HCT116 (cell line): ENCODE measurements at regions not wholly inside any gene's neighbourhood (a gene's known extent, or its start where the extent isn't known, plus 50 kb on each side); places are given as distances from the start of the nearest gene placed in this dataset.

ENCODE experiments used
- ATAC-seq: fragments of 200-7000 bp; cut with Tn5 transposase; 2 replicates; pipeline ENCODE4 v1.9.1; 2020; ENCODE audit warnings: mild to moderate bottlenecking, moderate library complexity
- BruUV-seq: library from RNA; stranded (reverse); fragments of 400-500 nt; replicated peaks from 2 replicates; lab custom pipeline; 2021; lab: Mats Ljungman, UMichigan
- CTCF ChIA-PET: fragments of 300-600 bp; sonication (Branson Sonifier 250); formaldehyde crosslinking; loops from one replicate; lab custom pipeline; 2021; ENCODE audit warnings: antibody characterized with exemption; lab: Charles Lee
- POLR2A ChIA-PET: fragments of 300-600, 350-600 bp; sonication (Branson Sonifier 250); formaldehyde crosslinking; loops from one replicate; lab custom pipeline; 2021; ENCODE audit warnings: antibody characterized with exemption; lab: Charles Lee
- RAD21 ChIA-PET, 2 experiments: fragments of 300-600 bp; sonication (Branson Sonifier 250); formaldehyde crosslinking; loops; one replicate each; lab custom pipeline; 2023; ENCODE audit warnings: low total read pairs in 2 of 2; ENCODE audit not compliant: uncharacterized antibody in 2 of 2, unreplicated experiment in 2 of 2, low non-redundant PET in 1 of 2; lab: Charles Lee
- DNase-seq: peaks from one replicate; pipeline ENCODE4 v3.0.0-alpha.2; 2010; ENCODE audit warnings: low read depth, low spot score
- H2AFZ ChIP-seq: fragments of 200-600 bp; shearing (Covaris generic), sonication (generic); 2 replicates; pipeline ENCODE4 v1.6.1; 2017; ENCODE audit warnings: low read depth, mixed run types, mixed read lengths, antibody characterized with exemption, low read length; ENCODE audit not compliant: poor library complexity, severe bottlenecking
- H3K27ac ChIP-seq: 2 replicates; pipeline ENCODE4 v1.5.1; 2012; ENCODE audit warnings: low read depth, low read length
- H3K27me3 ChIP-seq: fragments of 200-600 bp; sonication (generic); 2 replicates; pipeline ENCODE4 v1.6.1; 2016; ENCODE audit warnings: mixed run types, low read length, mixed read lengths; ENCODE audit not compliant: insufficient read depth
- H3K36me3 ChIP-seq, 2 experiments: fragments of 200-500 bp in 1 of 2; fragments of 200-600 bp in 1 of 2; sonication (Bioruptor generic) in 1 of 2; sonication (generic) in 1 of 2; 2 replicates each; pipeline versions ENCODE4 v1.5.1 to v1.6.1; 2014 to 2016; ENCODE audit warnings: low read length in 2 of 2, inconsistent platforms in 1 of 2, mixed read lengths in 1 of 2, mixed run types in 1 of 2; ENCODE audit not compliant: insufficient read depth in 2 of 2, control insufficient read depth in 1 of 2
- H3K4me1 ChIP-seq, 2 experiments: fragments of 200-600 bp in 1 of 2; sonication (generic) in 1 of 2; 2 replicates each; pipeline versions ENCODE4 v1.5.1 to v1.6.1; 2012 to 2017; ENCODE audit warnings: low read length in 2 of 2, inconsistent platforms in 1 of 2, mild to moderate bottlenecking in 1 of 2, mixed read lengths in 1 of 2, mixed run types in 1 of 2, moderate library complexity in 1 of 2; ENCODE audit not compliant: insufficient read depth in 2 of 2, control insufficient read depth in 1 of 2
- H3K4me2 ChIP-seq: fragments of 200-600 bp; sonication (generic); 2 replicates; pipeline ENCODE4 v1.6.1; 2017; ENCODE audit warnings: mixed run types, low read length, mixed read lengths
- H3K4me3 ChIP-seq, 2 experiments: fragments of 200-600 bp in 1 of 2; sonication (generic) in 1 of 2; replicated peaks in 1 of 2; 2 replicates each; pipeline ENCODE4 v1.5.1; 2011 to 2016; ENCODE audit warnings: low read length in 2 of 2, control low read depth in 1 of 2, low read depth in 1 of 2, mild to moderate bottlenecking in 1 of 2, mixed read lengths in 1 of 2, mixed run types in 1 of 2
- H3K79me2 ChIP-seq: fragments of 200-600 bp; sonication (generic); 2 replicates; pipeline ENCODE4 v1.6.1; 2017; ENCODE audit warnings: mild to moderate bottlenecking, mixed run types, low read length, moderate library complexity, mixed read lengths; ENCODE audit not compliant: insufficient read depth
- H3K9ac ChIP-seq: fragments of 200-600 bp; sonication (generic); 2 replicates; pipeline ENCODE4 v1.6.1; 2016; ENCODE audit warnings: low read length, mixed read lengths
- H3K9me2 ChIP-seq: fragments of 200-600 bp; sonication (generic), shearing (Covaris generic); 2 replicates; pipeline ENCODE4 v1.6.1; 2017; ENCODE audit warnings: mixed run types, mild to moderate bottlenecking, moderate library complexity; ENCODE audit not compliant: insufficient read depth
- H3K9me3 ChIP-seq, 2 experiments: fragments of 200-500 bp in 1 of 2; fragments of 200-600 bp in 1 of 2; sonication (Bioruptor generic) in 1 of 2; sonication (generic) in 1 of 2; 2 replicates each; pipeline ENCODE4 v1.6.1; 2014 to 2017; ENCODE audit warnings: low read length in 2 of 2, mixed read lengths in 2 of 2, inconsistent platforms in 1 of 2, low read depth in 1 of 2, mild to moderate bottlenecking in 1 of 2, mixed run types in 1 of 2, moderate library complexity in 1 of 2; ENCODE audit not compliant: control insufficient read depth in 1 of 2, insufficient read depth in 1 of 2
- H4K20me1 ChIP-seq: fragments of 200-600 bp; sonication (generic), shearing (Covaris generic); 2 replicates; pipeline ENCODE4 v1.6.1; 2017; ENCODE audit warnings: mixed run types, mild to moderate bottlenecking, moderate library complexity; ENCODE audit not compliant: insufficient read depth
- CBX3 ChIP-seq: IDR thresholded peaks from 2 replicates; pipeline ENCODE4 v1.6.1; 2012; ENCODE audit warnings: low read depth
- CEBPB ChIP-seq: IDR thresholded peaks from 2 replicates; pipeline ENCODE4 v1.6.1; 2012; ENCODE audit warnings: low read depth
- CTCF ChIP-seq, 3 experiments: fragments of 200-600 bp in 1 of 3; sonication (generic) in 1 of 3; IDR thresholded peaks in 2 of 3; conservative IDR thresholded peaks in 1 of 3; 2 replicates each; pipeline ENCODE4 v1.5.1; 2012 to 2017; ENCODE audit warnings: low read depth in 2 of 3, low read length in 2 of 3, antibody characterized with exemption in 1 of 3, borderline replicate concordance in 1 of 3, control low read depth in 1 of 3, mild to moderate bottlenecking in 1 of 3, mixed read lengths in 1 of 3, mixed run types in 1 of 3, moderate library complexity in 1 of 3; ENCODE audit not compliant: insufficient read depth in 1 of 3
- EGR1 ChIP-seq: IDR thresholded peaks from 2 replicates; pipeline ENCODE4 v1.6.1; 2012; ENCODE audit warnings: low read depth
- ELF1 ChIP-seq: IDR thresholded peaks from 2 replicates; pipeline ENCODE4 v1.6.1; 2012; ENCODE audit warnings: low read depth, borderline replicate concordance
- EZH2 ChIP-seq: fragments of 200-600 bp; sonication (generic); IDR thresholded peaks from 2 replicates; pipeline ENCODE4 v1.6.1; 2017; ENCODE audit warnings: antibody characterized with exemption, mixed run types
- EZH2phosphoT487 ChIP-seq: fragments of 200-600 bp; IDR thresholded peaks from 2 replicates; pipeline ENCODE4 v1.6.1; 2018; ENCODE audit warnings: antibody characterized with exemption, borderline replicate concordance
- FOSL1 ChIP-seq: IDR thresholded peaks from 2 replicates; pipeline ENCODE4 v1.6.1; 2012; ENCODE audit warnings: low read depth
- JUND ChIP-seq: IDR thresholded peaks from 2 replicates; pipeline ENCODE4 v1.6.1; 2012
- POLR2A ChIP-seq: IDR thresholded peaks from 2 replicates; pipeline ENCODE4 v1.7.0; 2011; ENCODE audit warnings: borderline replicate concordance; ENCODE audit not compliant: insufficient read depth, insufficient read length; ENCODE audit errors: extremely low read depth
- POLR2AphosphoS5 ChIP-seq: IDR thresholded peaks from 2 replicates; pipeline ENCODE4 v1.6.1; 2011; ENCODE audit warnings: mild to moderate bottlenecking, low read depth, low read length, moderate library complexity
- RAD21 ChIP-seq: IDR thresholded peaks from 2 replicates; pipeline ENCODE4 v1.6.1; 2012; ENCODE audit warnings: low read depth, mild to moderate bottlenecking
- SIN3A ChIP-seq: IDR thresholded peaks from 2 replicates; pipeline ENCODE4 v1.6.1; 2012; ENCODE audit warnings: low read depth
- SP1 ChIP-seq: IDR thresholded peaks from 2 replicates; pipeline ENCODE4 v1.6.1; 2012; ENCODE audit warnings: low read depth
- SRF ChIP-seq: IDR thresholded peaks from 2 replicates; pipeline ENCODE4 v1.6.1; 2012; ENCODE audit warnings: low read depth
- TCF7L2 ChIP-seq: IDR thresholded peaks from 2 replicates; pipeline ENCODE4 v1.7.0; 2011; ENCODE audit warnings: borderline replicate concordance, inconsistent platforms; ENCODE audit not compliant: insufficient read depth, insufficient read length; ENCODE audit errors: extremely low read depth
- YY1 ChIP-seq: IDR thresholded peaks from 2 replicates; pipeline ENCODE4 v1.6.1; 2011; ENCODE audit warnings: low read length, low read depth, moderate library complexity, mild to moderate bottlenecking; ENCODE audit not compliant: insufficient replicate concordance; ENCODE audit errors: extremely low read depth
- ZFX ChIP-seq: fragments of 450-650 bp; IDR thresholded peaks from 2 replicates; pipeline ENCODE4 v1.6.1; 2017
- ZNF274 ChIP-seq: fragments of 200-500 bp; sonication (Bioruptor generic); IDR thresholded peaks from 2 replicates; pipeline ENCODE4 v1.6.1; 2014; ENCODE audit warnings: mild to moderate bottlenecking, low read depth, low read length, inconsistent platforms
- intact Hi-C: fragments of 100-400 bp; cut with micrococcal nuclease; formaldehyde crosslinking; loops from 2 replicates; pipeline ENCODE4 v1.10.0; 2022
- TF ChIP-seq, protein P1 (sequence below): IDR thresholded peaks from 2 replicates; pipeline ENCODE4 v1.6.1; 2012
- TF ChIP-seq, protein P2 (sequence below): IDR thresholded peaks from 2 replicates; pipeline ENCODE4 v1.6.1; 2011; ENCODE audit warnings: mild to moderate bottlenecking, low read length, moderate library complexity; ENCODE audit not compliant: insufficient replicate concordance; ENCODE audit errors: extremely low read depth
- TF ChIP-seq, protein P3 (sequence below): IDR thresholded peaks from 2 replicates; pipeline ENCODE4 v1.6.1; 2012; ENCODE audit warnings: low read depth

DNA sequence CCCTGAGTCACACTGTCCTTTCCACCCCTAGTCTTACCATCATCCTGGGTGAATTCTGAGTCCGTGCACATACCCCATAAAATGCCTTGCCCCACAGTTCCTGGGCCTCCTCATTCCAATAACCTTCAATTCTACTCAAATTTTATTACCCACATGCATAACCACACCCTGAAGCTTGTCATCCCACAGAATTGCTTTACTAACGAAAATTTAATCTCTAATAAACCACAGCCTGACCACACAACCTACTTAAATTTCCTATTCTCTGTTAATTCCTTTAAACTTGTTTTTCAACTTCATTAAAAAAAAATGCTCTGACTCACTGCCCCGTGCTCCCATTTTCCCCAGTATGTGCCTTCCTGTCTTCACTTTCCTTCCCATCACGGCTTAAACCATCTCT, 205.9 kb downstream of the PHLDA1 start:
- ATAC-seq, result peak; percentile 77
- peak overlapping the region; percentile 61 for H3K4me2 ChIP-seq
- ChIA-PET RAD21 (no interaction called here), POLR2A (interaction anchor here (0.7 kb wide), 1 partner anchor 127 kb away, joined by 3 read pairs; no protein-coding TSS in a partner anchor), CTCF (no interaction called here)
- no peak overlapping the region for H2AFZ ChIP-seq
- peak; percentile 72 for DNase-seq
- H3K9me3 ChIP-seq, result no peaks in the 10 kb centered on the region
- H3K79me2 ChIP-seq, result peaks cover 7% of the 10 kb centered on the region
- BruUV-seq, result no TSS peak
- H3K27ac ChIP-seq, result peak overlapping the region; percentile 100
- H3K4me1 ChIP-seq, result peaks cover 58 to 70% of the 10 kb centered on the region in 2 experiments
- H3K4me3 ChIP-seq, result no peak overlapping the region
- H4K20me1 ChIP-seq, result no peaks in the 10 kb centered on the region
- H3K9ac ChIP-seq, result peak overlapping the region; percentile 60
- no peaks in the 10 kb centered on the region for H3K27me3 ChIP-seq
- no peaks in the 10 kb centered on the region for H3K36me3 ChIP-seq
- no peaks in the 10 kb centered on the region for H3K9me2 ChIP-seq
- intact Hi-C loops, result loop anchor here (2.0 to 10.0 kb wide), 3 partner anchors 119 to 1491 kb away; no protein-coding TSS in a partner anchor
- no peak for TF ChIP-seq EGR1
- no peak for TF ChIP-seq SRF
- TF ChIP-seq ELF1, result no peak
- TF ChIP-seq POLR2AphosphoS5, result peak; percentile 39; the same call in 1 of the 2 replicates
- peak; percentile 70 for TF ChIP-seq JUND
- TF ChIP-seq ZFX, result no peak
- TF ChIP-seq EZH2, result no peak
- TF ChIP-seq TCF7L2, result peak; percentile 23
- peak; percentile 69 for TF ChIP-seq FOSL1
- TF ChIP-seq, protein P1, sequence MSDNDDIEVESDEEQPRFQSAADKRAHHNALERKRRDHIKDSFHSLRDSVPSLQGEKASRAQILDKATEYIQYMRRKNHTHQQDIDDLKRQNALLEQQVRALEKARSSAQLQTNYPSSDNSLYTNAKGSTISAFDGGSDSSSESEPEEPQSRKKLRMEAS, result peak; percentile 32; the same call in 1 of the 2 replicates
- TF ChIP-seq POLR2A, result no peak
- TF ChIP-seq, protein P2, sequence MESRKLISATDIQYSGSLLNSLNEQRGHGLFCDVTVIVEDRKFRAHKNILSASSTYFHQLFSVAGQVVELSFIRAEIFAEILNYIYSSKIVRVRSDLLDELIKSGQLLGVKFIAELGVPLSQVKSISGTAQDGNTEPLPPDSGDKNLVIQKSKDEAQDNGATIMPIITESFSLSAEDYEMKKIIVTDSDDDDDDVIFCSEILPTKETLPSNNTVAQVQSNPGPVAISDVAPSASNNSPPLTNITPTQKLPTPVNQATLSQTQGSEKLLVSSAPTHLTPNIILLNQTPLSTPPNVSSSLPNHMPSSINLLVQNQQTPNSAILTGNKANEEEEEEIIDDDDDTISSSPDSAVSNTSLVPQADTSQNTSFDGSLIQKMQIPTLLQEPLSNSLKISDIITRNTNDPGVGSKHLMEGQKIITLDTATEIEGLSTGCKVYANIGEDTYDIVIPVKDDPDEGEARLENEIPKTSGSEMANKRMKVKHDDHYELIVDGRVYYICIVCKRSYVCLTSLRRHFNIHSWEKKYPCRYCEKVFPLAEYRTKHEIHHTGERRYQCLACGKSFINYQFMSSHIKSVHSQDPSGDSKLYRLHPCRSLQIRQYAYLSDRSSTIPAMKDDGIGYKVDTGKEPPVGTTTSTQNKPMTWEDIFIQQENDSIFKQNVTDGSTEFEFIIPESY, result no peak
- TF ChIP-seq SIN3A, result no peak
- TF ChIP-seq, protein P3, sequence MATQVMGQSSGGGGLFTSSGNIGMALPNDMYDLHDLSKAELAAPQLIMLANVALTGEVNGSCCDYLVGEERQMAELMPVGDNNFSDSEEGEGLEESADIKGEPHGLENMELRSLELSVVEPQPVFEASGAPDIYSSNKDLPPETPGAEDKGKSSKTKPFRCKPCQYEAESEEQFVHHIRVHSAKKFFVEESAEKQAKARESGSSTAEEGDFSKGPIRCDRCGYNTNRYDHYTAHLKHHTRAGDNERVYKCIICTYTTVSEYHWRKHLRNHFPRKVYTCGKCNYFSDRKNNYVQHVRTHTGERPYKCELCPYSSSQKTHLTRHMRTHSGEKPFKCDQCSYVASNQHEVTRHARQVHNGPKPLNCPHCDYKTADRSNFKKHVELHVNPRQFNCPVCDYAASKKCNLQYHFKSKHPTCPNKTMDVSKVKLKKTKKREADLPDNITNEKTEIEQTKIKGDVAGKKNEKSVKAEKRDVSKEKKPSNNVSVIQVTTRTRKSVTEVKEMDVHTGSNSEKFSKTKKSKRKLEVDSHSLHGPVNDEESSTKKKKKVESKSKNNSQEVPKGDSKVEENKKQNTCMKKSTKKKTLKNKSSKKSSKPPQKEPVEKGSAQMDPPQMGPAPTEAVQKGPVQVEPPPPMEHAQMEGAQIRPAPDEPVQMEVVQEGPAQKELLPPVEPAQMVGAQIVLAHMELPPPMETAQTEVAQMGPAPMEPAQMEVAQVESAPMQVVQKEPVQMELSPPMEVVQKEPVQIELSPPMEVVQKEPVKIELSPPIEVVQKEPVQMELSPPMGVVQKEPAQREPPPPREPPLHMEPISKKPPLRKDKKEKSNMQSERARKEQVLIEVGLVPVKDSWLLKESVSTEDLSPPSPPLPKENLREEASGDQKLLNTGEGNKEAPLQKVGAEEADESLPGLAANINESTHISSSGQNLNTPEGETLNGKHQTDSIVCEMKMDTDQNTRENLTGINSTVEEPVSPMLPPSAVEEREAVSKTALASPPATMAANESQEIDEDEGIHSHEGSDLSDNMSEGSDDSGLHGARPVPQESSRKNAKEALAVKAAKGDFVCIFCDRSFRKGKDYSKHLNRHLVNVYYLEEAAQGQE, result no peak
- peak; percentile 65; the same call in 1 of the 2 replicates for TF ChIP-seq CBX3
- TF ChIP-seq CEBPB, result peak; percentile 67
- TF ChIP-seq EZH2phosphoT487, result no peak
- no peak for TF ChIP-seq YY1
- no peak for TF ChIP-seq ZNF274
- TF ChIP-seq CTCF (IDR thresholded peaks at IDR 0.05 in 2 of 3, conservative IDR thresholded peaks at IDR 0.05 in 1 of 3; ENCODE audit: borderline replicate concordance in 1 of 3, insufficient read depth in 1 of 3, low read depth in 2 of 3, low read length in 2 of 3), result no peak
- TF ChIP-seq RAD21, result no peak; the same call in 1 of the 2 replicates
- peak; percentile 96 for TF ChIP-seq SP1
